Ishikawa (cell line): ENCODE measurements at regions not wholly inside any gene's neighbourhood (a gene's known extent, or its start where the extent isn't known, plus 50 kb on each side); places are given as distances from the start of the nearest gene placed in this dataset.

Source experiments
- CEBPB ChIP-seq: IDR thresholded peaks from 2 replicates; pipeline ENCODE4 v1.6.1; 2012
- EGR1 ChIP-seq: IDR thresholded peaks from 2 replicates; pipeline ENCODE4 v1.6.1; 2012
- EP300 ChIP-seq: IDR thresholded peaks from 2 replicates; pipeline ENCODE4 v1.6.1; 2012; ENCODE audit warnings: borderline replicate concordance
- FOXM1 ChIP-seq: IDR thresholded peaks from 2 replicates; pipeline ENCODE4 v1.6.1; 2012; ENCODE audit warnings: low read depth, borderline replicate concordance
- TEAD4 ChIP-seq: IDR thresholded peaks from 2 replicates; pipeline ENCODE4 v1.6.1; 2012
- YY1 ChIP-seq: IDR thresholded peaks from 2 replicates; pipeline ENCODE4 v1.6.1; 2012; ENCODE audit warnings: low read depth

DNA sequence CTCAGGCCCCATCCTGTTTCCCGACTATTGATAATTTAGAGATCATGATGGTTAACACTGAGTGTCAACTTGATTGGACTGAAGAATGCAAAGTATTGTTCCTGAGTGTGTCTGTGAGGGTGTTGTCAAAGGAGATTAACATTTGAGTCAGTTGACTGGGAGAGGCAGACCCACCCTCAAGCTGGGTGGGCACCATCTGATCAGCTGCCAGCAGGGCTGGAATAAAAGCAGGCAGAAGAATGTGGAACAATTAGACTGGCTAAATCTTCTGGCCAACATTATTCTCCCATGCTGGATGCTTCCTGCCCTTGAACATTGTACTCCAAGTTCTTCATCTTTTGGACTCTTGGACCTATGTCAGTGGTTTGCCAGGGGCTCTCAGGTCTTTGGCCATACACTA lies 1170.0 kb upstream of the CNTN5 start:
- TF ChIP-seq TEAD4, result no peak
- TF ChIP-seq CEBPB, result no peak
- TF ChIP-seq YY1, result no peak
- no peak for TF ChIP-seq EP300
- TF ChIP-seq EGR1, result no peak
- TF ChIP-seq FOXM1, result no peak
